Lower lobe of right lung (tissue), 2 donors: ENCODE measurements at regions not wholly inside any gene's neighbourhood (a gene's known extent, or its start where the extent isn't known, plus 50 kb on each side); places are given as distances from the start of the nearest gene placed in this dataset.

Experiments used
- ATAC-seq, 2 donors: fragments of 200-7000 bp; cut with Tn5 transposase; one replicate each; pipeline ENCODE4 v1.9.1; 2020 to 2022; ENCODE audit warnings: mild to moderate bottlenecking in 2 of 2, moderate library complexity in 2 of 2
- DNase-seq: peaks from one replicate; pipeline ENCODE4 v3.0.0-alpha.2; 2020
- H3K27ac ChIP-seq: fragments of 200-600 bp; one replicate; pipeline ENCODE4 v1.8.0; 2022
- H3K27me3 ChIP-seq: fragments of 200-600 bp; one replicate; pipeline ENCODE4 v1.8.0; 2022; ENCODE audit warnings: low read depth
- H3K36me3 ChIP-seq: fragments of 200-600 bp; one replicate; pipeline ENCODE4 v1.8.0; 2022; ENCODE audit warnings: mild to moderate bottlenecking
- H3K4me1 ChIP-seq: fragments of 200-600 bp; one replicate; pipeline ENCODE4 v1.8.0; 2022
- H3K4me3 ChIP-seq: fragments of 200-600 bp; one replicate; pipeline ENCODE4 v1.8.0; 2022; ENCODE audit warnings: mild to moderate bottlenecking
- H3K9me3 ChIP-seq: fragments of 200-600 bp; one replicate; pipeline ENCODE4 v1.8.0; 2022
- CTCF ChIP-seq: fragments of 200-600 bp; IDR thresholded peaks from one replicate; pipeline ENCODE4 v1.8.0; 2022; ENCODE audit warnings: antibody characterized with exemption, mild to moderate bottlenecking
- intact Hi-C: fragments of 100-400 bp; cut with DNase I; formaldehyde crosslinking; loops from one replicate; pipeline ENCODE4 v1.11.0; 2022
- donor health status: DM: no; HTN: yes; CAD: no; lungs with severe emphysema.

GRCh38 chr1:219264561-219264960 is 90.9 kb downstream of the LYPLAL1 start:
- Histone ChIP-seq H3K4me1 (no peaks in the 10 kb centered on the region), H3K4me3 (no peak overlapping the region), H3K36me3 (no peaks in the 10 kb centered on the region), H3K27me3 (no peaks in the 10 kb centered on the region), H3K27ac (no peak overlapping the region), H3K9me3 (peaks cover 8% of the 10 kb centered on the region)
- intact Hi-C loops: no loop called here
- no peak for TF ChIP-seq CTCF
- DNase-seq: no peak
- ATAC-seq: no peak
